Urinary bladder (tissue), 3 donors: ENCODE measurements at regions not wholly inside any gene's neighbourhood (a gene's known extent, or its start where the extent isn't known, plus 50 kb on each side); places are given as distances from the start of the nearest gene placed in this dataset.

Source experiments
- DNase-seq: peaks from one replicate; pipeline ENCODE4 v3.0.0-alpha.2; 2015; ENCODE audit errors: extremely low spot score
- H3K27ac ChIP-seq: one replicate; pipeline ENCODE4 v1.5.1; 2013; ENCODE audit warnings: low read depth, mild to moderate bottlenecking, moderate library complexity
- H3K36me3 ChIP-seq: one replicate; pipeline ENCODE4 v1.6.1; 2013; ENCODE audit warnings: mild to moderate bottlenecking, moderate library complexity; ENCODE audit not compliant: insufficient read depth
- H3K4me1 ChIP-seq: one replicate; pipeline ENCODE4 v1.6.1; 2013; ENCODE audit warnings: mild to moderate bottlenecking, moderate library complexity; ENCODE audit not compliant: insufficient read depth
- H3K4me3 ChIP-seq: one replicate; pipeline ENCODE4 v1.5.1; 2013; ENCODE audit warnings: low read depth, low read length
- WGBS: extraction: QIAGEN DNeasy Blood & Tissue Kit; methylation state at CpG from one replicate; pipeline ENCODE4 v1.1.7; 2013; 5-methylcytosine and 5-hydroxymethylcytosine counted together
- donor health status: healthy with polysubstance abuse.
- donor health status: healthy.

- no peaks in the 10 kb centered on the region for H3K4me1 ChIP-seq
- no peak overlapping the region for H3K4me3 ChIP-seq
- no peak overlapping the region for H3K27ac ChIP-seq
- DNase-seq: no peak
- H3K36me3 ChIP-seq: no peaks in the 10 kb centered on the region
- 89% methylated on average over 13 of the region's 13 CpGs for WGBS
These were observed 148.4 kb upstream of the TWIST2 start for GRCh38 chr2:238699307-238700116.

- Histone ChIP-seq H3K27ac (no peak overlapping the region), H3K4me1 (no peaks in the 10 kb centered on the region), H3K4me3 (no peak overlapping the region), H3K36me3 (no peaks in the 10 kb centered on the region)
- WGBS: 28% methylated on average over 11 of the region's 11 CpGs
- DNase-seq: no peak
These were observed 147.8 kb upstream of the TWIST2 start for GRCh38 chr2:238700117-238700457.

DNA sequence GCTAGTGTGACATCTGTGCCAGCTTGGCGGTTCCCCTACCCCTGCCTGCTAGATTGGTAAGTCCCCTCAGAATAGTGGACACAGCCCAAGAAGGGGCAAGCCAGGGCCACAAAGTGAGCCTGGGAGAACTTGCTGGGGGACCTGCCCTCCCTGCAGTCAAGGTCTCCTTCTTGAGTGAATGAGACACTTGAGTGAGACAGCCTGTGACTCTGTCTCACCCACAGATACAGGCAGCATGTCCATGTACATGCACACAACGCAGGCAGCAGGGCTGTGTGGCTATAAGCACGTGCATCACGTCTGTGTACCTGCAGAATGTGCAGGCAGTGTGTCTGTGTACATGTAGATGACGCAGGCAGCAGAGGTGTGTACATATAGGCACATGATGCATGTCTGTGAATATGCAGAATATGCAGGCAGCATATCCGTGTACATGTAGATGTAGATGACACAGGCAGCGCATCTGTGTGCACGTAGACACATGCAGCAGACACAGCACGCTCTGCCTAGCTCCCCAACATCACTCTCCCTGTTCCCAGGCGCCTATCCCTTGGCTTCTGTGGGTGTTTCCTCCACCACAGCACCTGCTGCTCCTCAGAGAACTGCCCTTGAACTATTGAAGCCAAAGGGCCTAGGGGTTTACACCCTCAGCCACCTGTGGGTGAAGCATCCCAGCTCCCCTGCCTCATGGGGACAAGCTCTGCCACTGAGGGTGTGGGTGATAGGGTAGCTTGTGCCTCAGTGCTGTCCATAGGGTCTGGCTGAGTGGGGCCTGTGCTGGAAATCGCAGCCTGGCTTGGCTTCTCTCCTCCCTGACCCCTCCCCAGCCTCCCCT lies 147.2 kb upstream of the TWIST2 start:
- no peak overlapping the region for H3K4me3 ChIP-seq
- H3K36me3 ChIP-seq: no peaks in the 10 kb centered on the region
- H3K4me1 ChIP-seq: no peaks in the 10 kb centered on the region
- H3K27ac ChIP-seq: no peak overlapping the region
- WGBS: 91% methylated on average over 11 of the region's 11 CpGs
- DNase-seq: no peak

- 85% methylated on average over 26 of the region's 26 CpGs for WGBS
- H3K27ac ChIP-seq: no peak overlapping the region
These were observed 146.3 kb upstream of the TWIST2 start for GRCh38 chr2:238701341-238702206.

GRCh38 chr2:238702276-238703052 lies 145.4 kb upstream of the TWIST2 start:
- Histone ChIP-seq H3K4me3 (no peak overlapping the region), H3K36me3 (no peaks in the 10 kb centered on the region), H3K27ac (no peak overlapping the region), H3K4me1 (no peaks in the 10 kb centered on the region)
- no peak for DNase-seq
- WGBS: 86% methylated on average over 21 of the region's 21 CpGs

More at GRCh38 chr2:238701341-238702206, 146.3 kb upstream of the TWIST2 start:
- Histone ChIP-seq H3K4me3 (no peak overlapping the region), H3K4me1 (no peaks in the 10 kb centered on the region), H3K36me3 (no peaks in the 10 kb centered on the region)
- no peak for DNase-seq

DNA sequence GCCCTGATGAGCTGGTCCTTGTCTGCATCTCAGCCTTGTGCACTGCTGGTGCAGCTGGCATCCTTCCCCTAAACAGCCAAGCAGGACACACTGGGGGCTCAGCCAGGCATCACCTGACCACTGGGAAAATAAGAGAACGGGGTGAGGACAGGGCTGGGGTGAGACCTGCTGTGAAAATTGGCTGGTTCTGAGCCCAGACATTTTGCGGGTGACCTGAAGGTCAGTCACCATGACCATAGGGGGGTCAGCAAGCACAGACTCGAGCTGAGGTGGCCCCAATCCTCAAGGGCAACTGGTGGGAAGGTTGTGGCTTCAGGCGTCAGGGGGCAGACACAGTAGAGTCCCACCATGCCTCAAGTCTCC lies 144.9 kb upstream of the TWIST2 start:
- no peak for DNase-seq
- no peak overlapping the region for H3K27ac ChIP-seq
- 88% methylated on average over 4 of the region's 4 CpGs for WGBS

DNA sequence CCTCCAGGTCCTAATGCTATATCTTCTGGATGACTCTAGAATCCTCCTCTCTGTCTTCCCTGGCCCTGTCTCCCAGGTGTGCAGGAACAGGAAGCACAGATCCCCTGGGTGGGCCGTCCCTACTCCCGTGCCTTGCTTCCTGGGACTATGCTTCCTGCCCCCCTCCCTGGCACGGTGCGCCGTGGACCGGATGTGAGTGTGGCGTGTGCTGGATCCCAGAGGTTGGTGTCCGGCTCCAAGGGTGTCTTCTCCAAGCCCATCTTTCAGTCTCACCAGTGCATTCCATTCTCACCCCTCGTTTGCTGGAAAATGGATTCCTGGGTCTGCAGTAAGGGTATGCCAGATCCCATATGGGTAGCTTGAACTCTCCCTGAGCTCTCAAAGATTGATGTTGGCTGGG lies 144.4 kb upstream of the TWIST2 start:
- Histone ChIP-seq H3K4me1 (no peaks in the 10 kb centered on the region), H3K36me3 (no peaks in the 10 kb centered on the region), H3K27ac (no peak overlapping the region), H3K4me3 (no peak overlapping the region)
- 95% methylated on average over 9 of the region's 9 CpGs for WGBS
- no peak for DNase-seq

More for the DNA sequence above, 144.9 kb upstream of the TWIST2 start:
- no peaks in the 10 kb centered on the region for H3K4me1 ChIP-seq
- H3K36me3 ChIP-seq: no peaks in the 10 kb centered on the region
- H3K4me3 ChIP-seq: no peak overlapping the region

GRCh38 chr2:238704471-238705225 lies 143.2 kb upstream of the TWIST2 start:
- DNase-seq: no peak
- Histone ChIP-seq H3K27ac (no peak overlapping the region), H3K4me1 (no peaks in the 10 kb centered on the region), H3K36me3 (no peaks in the 10 kb centered on the region), H3K4me3 (no peak overlapping the region)
- WGBS: 82% methylated on average over 11 of the region's 11 CpGs

- H3K36me3 ChIP-seq: no peaks in the 10 kb centered on the region
These were observed 141.7 kb upstream of the TWIST2 start for GRCh38 chr2:238706163-238706562.

GRCh38 chr2:238706673-238707072 lies 141.2 kb upstream of the TWIST2 start:
- Histone ChIP-seq H3K4me1 (no peaks in the 10 kb centered on the region), H3K36me3 (no peaks in the 10 kb centered on the region), H3K4me3 (no peak overlapping the region), H3K27ac (no peak overlapping the region)
- no peak for DNase-seq
- WGBS: 100% methylated on average over 1 of the region's 1 CpG

More at GRCh38 chr2:238706163-238706562, 141.7 kb upstream of the TWIST2 start:
- WGBS: 97% methylated on average over 8 of the region's 8 CpGs
- Histone ChIP-seq H3K4me3 (no peak overlapping the region), H3K27ac (no peak overlapping the region), H3K4me1 (no peaks in the 10 kb centered on the region)
- no peak for DNase-seq

DNA sequence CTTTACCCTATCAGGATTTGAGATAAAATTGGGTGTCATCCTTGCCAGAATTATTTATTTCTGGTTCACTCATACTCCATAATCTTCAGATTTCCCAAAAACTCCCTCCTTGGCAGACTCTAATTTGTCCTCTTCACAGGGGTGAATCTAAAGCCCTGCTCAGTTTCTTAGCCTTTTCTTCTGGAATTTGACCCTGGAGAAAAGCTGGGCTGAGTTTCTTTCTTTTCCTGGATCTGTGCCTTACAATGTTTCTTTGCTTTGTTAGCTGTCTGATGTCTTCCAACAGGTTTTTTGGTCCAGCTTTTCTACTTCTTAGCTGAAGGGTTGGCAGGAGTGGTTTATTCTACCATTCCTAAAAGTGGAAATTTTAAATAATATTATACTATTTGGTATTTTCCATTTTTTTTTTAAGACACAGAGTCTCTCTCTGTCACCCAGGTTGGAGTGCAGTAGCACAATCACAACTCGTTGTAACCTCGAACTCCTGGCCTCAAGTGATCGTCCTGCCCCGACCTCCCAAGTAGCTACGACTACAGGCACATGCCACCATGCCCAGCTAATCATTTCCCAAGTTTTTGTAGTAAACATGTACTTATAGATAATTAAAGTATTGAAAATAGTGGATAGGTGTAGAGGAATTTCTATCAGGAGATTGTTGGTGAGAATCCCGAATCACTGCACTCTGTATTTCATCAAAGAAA lies 138.4 kb upstream of the TWIST2 start:
- H3K27ac ChIP-seq: no peak overlapping the region
- no peaks in the 10 kb centered on the region for H3K36me3 ChIP-seq
- H3K4me3 ChIP-seq: no peak overlapping the region
- no peak for DNase-seq
- H3K4me1 ChIP-seq: no peaks in the 10 kb centered on the region
- 57% methylated on average over 6 of the region's 6 CpGs for WGBS
